HG03060 (cell line): ENCODE measurements at regions not wholly inside any gene's neighbourhood (a gene's known extent, or its start where the extent isn't known, plus 50 kb on each side); places are given as distances from the start of the nearest gene placed in this dataset.

Source experiments
- ATAC-seq: cut with Tn5 transposase; IDR thresholded peaks from one replicate; pipeline ENCODE4 v1.9.1; 2021; ENCODE audit warnings: low read depth, moderate number of reproducible peaks; ENCODE audit not compliant: unreplicated experiment

- no peak for ATAC-seq
Observed at GRCh38 chr2:126356631-126357030, 299.3 kb upstream of the GYPC start.

- ATAC-seq: no peak
Observed at GRCh38 chr2:126358122-126358521, 297.8 kb upstream of the GYPC start.

DNA sequence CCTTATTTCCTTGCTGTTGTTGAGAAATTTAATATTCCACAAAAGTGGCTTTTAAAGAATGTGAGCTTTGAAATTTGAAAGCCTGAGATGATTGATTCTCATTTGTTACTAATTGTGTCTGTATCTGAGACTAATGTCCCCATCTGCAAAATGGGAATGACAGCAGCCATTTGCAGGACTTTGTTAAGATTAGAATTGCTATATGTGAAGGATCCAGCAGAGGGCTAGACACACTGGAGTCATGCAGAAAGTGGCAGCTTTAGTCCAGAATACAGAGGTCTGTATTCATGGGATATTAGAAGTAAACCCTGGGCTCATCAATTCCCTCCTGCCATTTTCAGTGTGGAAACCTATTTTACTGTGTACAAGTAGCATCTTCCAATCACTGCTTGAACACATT, 296.5 kb upstream of the GYPC start:
- no peak for ATAC-seq

- ATAC-seq: no peak
Observed at GRCh38 chr2:126367361-126367760, 288.6 kb upstream of the GYPC start.

GRCh38 chr2:126368758-126369157, 287.2 kb upstream of the GYPC start:
- no peak for ATAC-seq

GRCh38 chr2:126370201-126370600, 285.8 kb upstream of the GYPC start:
- ATAC-seq: no peak

GRCh38 chr2:126372406-126372805, 283.6 kb upstream of the GYPC start:
- ATAC-seq: no peak

DNA sequence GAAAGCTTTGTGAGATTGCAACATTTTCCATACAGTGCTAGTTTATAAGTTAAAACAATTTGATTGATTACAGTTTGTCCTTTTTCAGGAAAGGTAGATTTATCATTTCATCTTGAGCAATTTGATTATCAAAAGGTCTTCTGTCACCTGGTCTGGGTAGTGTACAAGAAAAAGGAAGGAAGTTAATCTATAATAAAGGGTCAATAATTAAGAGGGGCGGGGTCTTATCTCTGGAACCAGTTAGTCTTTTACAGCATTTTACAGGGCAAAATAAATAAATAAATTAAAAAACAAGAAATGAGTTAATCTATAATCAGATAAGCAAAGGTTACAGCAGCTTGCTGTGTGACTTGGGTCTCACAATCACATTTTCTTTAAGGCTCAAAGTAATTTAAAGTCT, 277.8 kb upstream of the GYPC start:
- no peak for ATAC-seq

- no peak for ATAC-seq
Observed at GRCh38 chr2:126381091-126381490, 274.9 kb upstream of the GYPC start.

GRCh38 chr2:126382998-126383397, 273.0 kb upstream of the GYPC start:
- no peak for ATAC-seq

DNA sequence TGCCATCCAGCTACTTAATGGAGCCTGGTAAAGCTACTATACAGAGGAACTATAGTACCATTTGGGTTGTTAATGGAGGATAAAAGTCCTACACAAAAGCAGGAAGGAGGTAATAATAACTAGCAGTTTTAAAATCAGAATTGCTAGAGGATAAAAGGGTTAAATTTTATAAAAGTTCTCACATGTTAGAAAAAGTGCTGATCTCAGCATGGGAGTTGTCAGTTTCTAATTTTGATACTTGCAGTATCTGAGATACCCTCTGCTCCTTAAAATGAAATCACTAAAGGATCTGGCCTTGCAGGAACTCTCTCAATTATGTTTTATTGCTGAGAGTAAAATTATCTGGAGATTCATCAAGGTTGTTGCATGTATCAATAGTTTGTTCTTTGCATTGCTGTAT, 272.2 kb upstream of the GYPC start:
- no peak for ATAC-seq

GRCh38 chr2:126385441-126385840, 270.5 kb upstream of the GYPC start:
- ATAC-seq: no peak

DNA sequence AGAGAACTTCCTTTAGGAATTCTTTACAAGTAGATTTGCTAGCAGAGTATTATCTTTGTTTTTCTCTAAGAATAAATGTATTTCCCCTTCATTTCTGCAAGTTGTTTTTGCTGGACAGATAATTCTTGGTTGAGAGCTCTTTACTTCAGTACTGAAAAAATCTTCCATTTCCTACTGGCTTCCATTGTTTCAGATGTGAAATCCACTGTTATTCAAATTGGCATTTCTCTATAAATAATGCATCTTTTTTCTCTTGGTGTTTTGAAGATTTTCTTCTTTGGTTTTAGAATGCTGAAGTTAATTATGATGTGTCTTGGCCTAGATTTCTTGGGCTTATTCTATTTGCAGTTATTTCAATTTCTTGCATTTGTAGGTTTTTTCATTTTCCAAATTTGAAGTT, 270.0 kb upstream of the GYPC start:
- ATAC-seq: no peak

GRCh38 chr2:126389446-126389845, 266.5 kb upstream of the GYPC start:
- ATAC-seq: no peak

DNA sequence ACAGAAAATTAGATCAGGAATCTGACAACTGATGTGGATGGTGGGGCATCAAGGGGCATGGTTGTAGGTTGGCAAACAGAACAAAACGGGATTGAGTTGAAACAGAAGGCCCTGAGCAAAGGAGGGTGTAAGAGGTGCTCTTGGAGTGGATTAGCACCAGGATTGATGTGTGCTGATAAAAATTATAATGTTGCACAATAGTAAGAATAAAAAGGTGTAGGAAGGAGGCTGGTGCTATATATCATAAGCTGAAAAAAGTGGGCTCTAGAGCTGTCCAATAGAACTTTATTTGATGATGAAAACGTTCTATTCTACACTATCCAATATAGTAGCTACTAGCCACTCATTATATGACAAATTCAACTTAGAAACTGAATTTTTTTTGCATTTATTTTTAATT, 263.1 kb upstream of the GYPC start:
- ATAC-seq: no peak

GRCh38 chr2:126399001-126399400, 257.0 kb upstream of the GYPC start:
- ATAC-seq: no peak

GRCh38 chr2:126403039-126403628, 252.8 kb upstream of the GYPC start:
- no peak for ATAC-seq

- no peak for ATAC-seq
Observed at GRCh38 chr2:126406267-126406666, 249.7 kb upstream of the GYPC start.

DNA sequence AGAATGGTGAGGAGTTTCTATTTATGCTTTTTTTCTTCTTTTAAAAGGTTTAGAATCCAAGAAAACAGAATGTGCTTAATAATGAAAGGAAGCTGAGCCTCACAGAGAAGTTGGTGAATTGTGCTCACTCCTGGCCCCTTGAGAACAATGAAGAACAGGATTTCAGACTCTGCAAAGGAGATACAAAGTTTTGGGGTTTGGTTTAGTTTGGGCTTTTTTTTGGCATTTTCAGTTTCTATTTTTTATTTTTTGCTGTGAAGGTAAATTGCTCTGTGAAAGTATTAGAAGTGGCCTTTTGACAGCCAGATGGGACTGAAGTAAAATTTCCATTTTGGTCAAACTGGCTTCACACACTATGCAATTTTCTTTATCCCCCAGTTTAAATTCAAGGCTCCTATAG, 247.3 kb upstream of the GYPC start:
- ATAC-seq: no peak

DNA sequence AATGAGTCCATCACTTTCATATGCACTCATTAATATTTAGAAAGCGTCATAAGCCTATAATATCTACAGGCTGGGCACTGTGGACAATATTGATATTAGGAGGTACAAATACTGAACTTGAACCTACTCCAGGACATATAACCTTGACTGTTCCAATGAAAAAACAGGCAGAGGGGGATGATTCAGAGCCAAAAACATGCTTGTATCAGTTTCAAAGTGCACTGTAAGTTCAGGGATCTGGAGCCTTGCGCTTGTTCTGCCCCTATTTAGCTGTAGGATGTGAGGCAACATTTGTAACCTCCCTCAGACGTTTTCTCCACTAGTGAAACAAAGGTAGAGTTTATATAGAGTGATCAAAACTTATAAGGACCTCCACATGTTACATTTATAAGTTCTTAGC, 246.1 kb upstream of the GYPC start:
- ATAC-seq: no peak

GRCh38 chr2:126413079-126413478, 242.9 kb upstream of the GYPC start:
- no peak for ATAC-seq

DNA sequence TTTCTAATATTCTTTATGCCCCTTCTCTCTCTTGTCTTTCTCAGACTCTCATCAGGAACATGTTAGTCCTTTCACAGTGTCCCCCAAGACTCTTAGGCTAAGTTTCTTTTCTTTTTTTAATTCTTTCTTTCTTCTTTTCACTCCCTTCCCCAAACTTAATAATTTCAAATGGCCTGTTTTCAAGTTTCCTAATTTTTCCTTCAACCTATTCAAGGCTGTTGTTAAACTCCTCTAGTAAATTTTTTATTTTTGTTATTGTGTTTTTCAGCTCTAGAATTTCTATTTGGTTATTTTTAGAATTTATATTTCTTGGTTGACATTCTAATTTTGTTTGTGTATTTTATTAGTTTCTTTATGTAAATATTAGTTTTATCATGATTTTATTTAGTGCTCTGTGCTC, 236.6 kb upstream of the GYPC start:
- no peak for ATAC-seq

DNA sequence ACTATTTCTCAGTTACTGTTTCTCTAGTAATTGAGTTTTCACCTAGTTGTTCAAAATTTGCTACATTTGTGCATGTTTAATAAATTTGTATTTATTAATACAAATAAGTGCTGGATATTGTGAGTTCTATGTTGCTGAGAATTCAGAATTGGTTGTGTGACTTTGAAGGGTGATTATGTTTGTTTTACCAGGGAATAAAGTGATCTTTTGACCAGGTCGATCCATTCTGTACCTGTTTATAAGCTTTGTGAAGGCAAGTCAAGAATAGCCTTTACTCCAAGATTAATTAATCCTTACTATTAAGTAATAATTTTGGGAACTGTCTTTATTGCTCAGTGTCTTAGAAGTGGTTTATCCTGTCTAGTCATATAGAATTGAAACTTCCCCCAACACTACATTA, 230.0 kb upstream of the GYPC start:
- no peak for ATAC-seq
